HepG2 (cell line): ENCODE measurements at regions not wholly inside any gene's neighbourhood (a gene's known extent, or its start where the extent isn't known, plus 50 kb on each side); places are given as distances from the start of the nearest gene placed in this dataset.

Experiments used
- ATAC-seq: fragments of 200-7000 bp; cut with Tn5 transposase; 3 replicates; pipeline ENCODE4 v1.9.1; 2020; ENCODE audit warnings: mild to moderate bottlenecking, moderate library complexity
- BruUV-seq: library from RNA; stranded (reverse); fragments of 400-500 nt; replicated peaks from 2 replicates; lab custom pipeline; 2021; lab: Mats Ljungman, UMichigan
- CTCF ChIA-PET: fragments of 300-600 bp; formaldehyde crosslinking; extraction: SDS; loops from one replicate; lab custom pipeline; 2021; ENCODE audit warnings: low total read pairs, inconsistent platforms, low intra/inter-chr PET ratio; lab: Yijun Ruan, JAX
- POLR2A ChIA-PET: fragments of 350-600 bp; sonication (Branson Sonifier 250); formaldehyde crosslinking; loops from one replicate; lab custom pipeline; 2020; ENCODE audit warnings: antibody characterized with exemption, inconsistent platforms; lab: Yijun Ruan, JAX
- DNase-seq: peaks from one replicate; pipeline ENCODE4 v3.0.0-alpha.2; 2015; ENCODE audit warnings: low spot score
- FAIRE-seq: peaks from 3 replicates; lab custom pipeline; 2011; peaks lifted over from hg19 to GRCh38; lab: Jason Lieb, UNC
- H2AFZ ChIP-seq: one replicate; pipeline ENCODE4 v1.6.1; 2011; ENCODE audit warnings: low read length, inconsistent platforms
- H3K27ac ChIP-seq: fragments of 300-600 bp; 3 replicates; pipeline ENCODE4 v1.8.0; 2011; ENCODE audit warnings: mixed run types, mild to moderate bottlenecking, mixed read lengths, low read length, inconsistent platforms; ENCODE audit not compliant: insufficient read depth; ENCODE audit errors: extremely low read length
- H3K27me3 ChIP-seq, 2 experiments: fragments of 200-600 bp in 1 of 2; 2 replicates in 1 of 2; 3 replicates in 1 of 2; pipeline versions ENCODE4 v1.6.0 to v1.8.0; 2011; ENCODE audit warnings: low read length in 2 of 2, mild to moderate bottlenecking in 2 of 2, moderate library complexity in 2 of 2, inconsistent platforms in 1 of 2; ENCODE audit not compliant: insufficient read depth in 2 of 2, control insufficient read depth in 1 of 2
- H3K36me3 ChIP-seq, 2 experiments: fragments of 200-600 bp in 1 of 2; replicated peaks in 1 of 2; 2 replicates in 1 of 2; 3 replicates in 1 of 2; pipeline versions ENCODE4 v1.5.1 to v1.8.0; 2011; ENCODE audit warnings: low read length in 2 of 2, inconsistent platforms in 1 of 2; ENCODE audit not compliant: insufficient read depth in 2 of 2, control insufficient read depth in 1 of 2
- H3K4me1 ChIP-seq: 2 replicates; pipeline ENCODE4 v1.5.1; 2012; ENCODE audit warnings: low read length, inconsistent platforms; ENCODE audit not compliant: insufficient read depth
- H3K4me2 ChIP-seq: 2 replicates; pipeline ENCODE4 v1.6.0; 2011; ENCODE audit warnings: low read depth, low read length, inconsistent platforms
- H3K4me3 ChIP-seq, 3 experiments: fragments of 200-600 bp in 1 of 3; sonication (generic), shearing (Covaris generic) in 1 of 3; replicated peaks in 1 of 3; 2 replicates each; pipeline ENCODE4 v1.5.1; 2011 to 2016; ENCODE audit warnings: low read length in 3 of 3, inconsistent platforms in 2 of 3, low read depth in 2 of 3, mild to moderate bottlenecking in 2 of 3, control low read depth in 1 of 3, mixed read lengths in 1 of 3; ENCODE audit not compliant: insufficient read depth in 1 of 3
- H3K79me2 ChIP-seq: one replicate; pipeline ENCODE4 v1.6.1; 2011; ENCODE audit warnings: low read length, inconsistent platforms; ENCODE audit not compliant: insufficient read depth
- H3K9ac ChIP-seq: 2 replicates; pipeline ENCODE4 v1.6.0; 2011; ENCODE audit warnings: mild to moderate bottlenecking, low read depth, low read length, inconsistent platforms; ENCODE audit not compliant: insufficient read depth
- H3K9me3 ChIP-seq: 2 replicates; pipeline ENCODE4 v1.5.1; 2012; ENCODE audit warnings: mild to moderate bottlenecking, low read length
- H4K20me1 ChIP-seq: 2 replicates; pipeline ENCODE4 v1.6.0; 2011; ENCODE audit warnings: inconsistent platforms, mild to moderate bottlenecking, low read length, moderate library complexity; ENCODE audit not compliant: insufficient read depth
- BORCS8-MEF2B ChIP-seq: sonication (generic); formaldehyde crosslinking; IDR thresholded peaks from 2 replicates; pipeline ENCODE4 v1.8.0; 2022; ENCODE audit warnings: mild to moderate bottlenecking, missing genetic modification reagents
- NRL ChIP-seq: sonication (generic); formaldehyde crosslinking; IDR thresholded peaks from 2 replicates; pipeline ENCODE4 v1.5.0; 2020; ENCODE audit warnings: missing genetic modification reagents, mild to moderate bottlenecking, moderate library complexity, borderline replicate concordance
- RCOR2 ChIP-seq: IDR thresholded peaks from 2 replicates; pipeline ENCODE4 v1.6.1; 2016; ENCODE audit warnings: missing biosample characterization, missing genetic modification reagents
- TEAD3 ChIP-seq: optimal IDR thresholded peaks from 2 replicates; pipeline ENCODE3; 2016; ENCODE audit warnings: borderline replicate concordance
- ZBTB25 ChIP-seq: IDR thresholded peaks from 2 replicates; pipeline ENCODE4 v1.6.1; 2018; ENCODE audit warnings: missing genetic modification reagents
- ZNF276 ChIP-seq: sonication (generic); formaldehyde crosslinking; IDR thresholded peaks from 2 replicates; pipeline ENCODE4 v1.4.0; 2020; ENCODE audit warnings: mild to moderate bottlenecking, low read depth, missing genetic modification reagents
- ZNF549 ChIP-seq: sonication (generic); formaldehyde crosslinking; IDR thresholded peaks from 2 replicates; pipeline ENCODE4 v1.5.0; 2020; ENCODE audit warnings: missing genetic modification reagents
- ZNF598 ChIP-seq: sonication (generic); formaldehyde crosslinking; IDR thresholded peaks from 2 replicates; pipeline ENCODE4 v1.5.1; 2020; ENCODE audit warnings: mild to moderate bottlenecking, missing genetic modification reagents, borderline replicate concordance
- ZNF629 ChIP-seq: sonication (generic); formaldehyde crosslinking; conservative IDR thresholded peaks from 2 replicates; pipeline ENCODE4 v1.5.0; 2020; ENCODE audit warnings: missing genetic modification reagents
- WGBS: methylation state at CpG from one replicate; pipeline ENCODE4 v1.1.6; 2017; ENCODE audit warnings: low lambda C conversion rate; 5-methylcytosine and 5-hydroxymethylcytosine counted together
- in situ Hi-C: cut with HindIII; loops from 2 replicates; pipeline ENCODE4 v1.10.0; 2017; ENCODE audit warnings: low pct_unique_long_range_greater_than_20kb; ENCODE audit not compliant: extremely low pct_ligation_motif_present
- intact Hi-C: fragments of 100-400 bp; cut with micrococcal nuclease; formaldehyde crosslinking; loops from one replicate; pipeline ENCODE4 v1.10.0; 2022; ENCODE audit not compliant: unreplicated experiment

DNA sequence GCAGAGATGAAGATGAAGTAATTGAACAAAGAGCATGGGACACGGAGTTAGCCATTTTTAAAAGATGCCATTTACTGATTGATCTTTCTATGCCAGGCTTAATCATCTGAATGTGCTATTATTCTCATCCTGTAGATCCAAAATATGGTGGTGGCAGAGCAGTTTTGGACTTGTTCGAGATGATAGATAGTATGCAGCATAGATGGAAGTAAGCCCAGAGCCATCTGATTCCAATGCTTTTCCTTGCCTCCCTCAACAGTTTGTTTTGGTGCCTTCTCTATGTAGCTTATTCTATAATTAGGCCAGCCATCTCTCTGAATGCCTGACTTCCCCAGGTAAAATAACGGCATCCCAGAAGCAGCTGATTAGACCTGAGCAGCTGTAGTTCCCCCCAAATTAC lies 152.6 kb upstream of the CLNK start:
- TF ChIP-seq NRL (CRISPR knock-in tag) (no peak), RCOR2 (CRISPR knock-in tag) (no peak), ZNF549 (CRISPR knock-in tag) (no peak), ZBTB25 (CRISPR knock-in tag) (no peak), TEAD3 (no peak), ZNF598 (CRISPR knock-in tag) (no peak), ZNF629 (CRISPR knock-in tag) (no peak), ZNF276 (no peak), BORCS8-MEF2B (CRISPR knock-in tag) (no peak)
- in situ Hi-C loops, result no loop called here
- FAIRE-seq, result no peak
- CTCF ChIA-PET, result no interaction called here
- H3K79me2 ChIP-seq, result no peaks in the 10 kb centered on the region
- intact Hi-C loops, result no loop called here
- H3K4me2 ChIP-seq, result no peak overlapping the region
- no peak overlapping the region for H3K27ac ChIP-seq
- H2AFZ ChIP-seq, result no peak overlapping the region
- no peaks in the 10 kb centered on the region for H3K4me1 ChIP-seq
- POLR2A ChIA-PET, result no interaction called here
- no TSS peak for BruUV-seq
- H3K27me3 ChIP-seq, result no peaks in the 10 kb centered on the region
- H3K4me3 ChIP-seq, result no peak overlapping the region
- DNase-seq, result no peak
- peaks cover 6% of the 10 kb centered on the region; the same call in 1 of the 2 replicates for H3K9me3 ChIP-seq
- H3K36me3 ChIP-seq, result no peaks in the 10 kb centered on the region
- H3K9ac ChIP-seq, result no peak overlapping the region
- ATAC-seq, result no peak
- 14% methylated on average over 3 of the region's 3 CpGs for WGBS
- no peaks in the 10 kb centered on the region for H4K20me1 ChIP-seq
